Neural progenitor cell (in vitro differentiated cells): ENCODE measurements at regions not wholly inside any gene's neighbourhood (a gene's known extent, or its start where the extent isn't known, plus 50 kb on each side); places are given as distances from the start of the nearest gene placed in this dataset.
"Not testable (repeated sequence)": the region's sequence is repeated elsewhere in the genome, so short reads cannot be mapped to it uniquely, and the experiment has no call there.

ENCODE experiments used
- CTCF ChIP-seq: fragments of 200-600 bp; sonication (generic); IDR thresholded peaks from 2 replicates; pipeline ENCODE4 v1.5.1; 2017; ENCODE audit warnings: antibody characterized with exemption, mild to moderate bottlenecking
- EZH2phosphoT487 ChIP-seq: fragments of 200-600 bp; sonication (generic); IDR thresholded peaks from 2 replicates; pipeline ENCODE4 v1.6.1; 2017; ENCODE audit warnings: antibody characterized with exemption

- TF ChIP-seq EZH2phosphoT487, CTCF: not testable (repeated sequence)
Measured at GRCh38 chr9:107568406-107568805, 78.8 kb upstream of the KLF4 start.
